ENCODE measurements at regions not wholly inside any gene's neighbourhood (a gene's known extent, or its start where the extent isn't known, plus 50 kb on each side); places are given as distances from the start of the nearest gene placed in this dataset.

DNA sequence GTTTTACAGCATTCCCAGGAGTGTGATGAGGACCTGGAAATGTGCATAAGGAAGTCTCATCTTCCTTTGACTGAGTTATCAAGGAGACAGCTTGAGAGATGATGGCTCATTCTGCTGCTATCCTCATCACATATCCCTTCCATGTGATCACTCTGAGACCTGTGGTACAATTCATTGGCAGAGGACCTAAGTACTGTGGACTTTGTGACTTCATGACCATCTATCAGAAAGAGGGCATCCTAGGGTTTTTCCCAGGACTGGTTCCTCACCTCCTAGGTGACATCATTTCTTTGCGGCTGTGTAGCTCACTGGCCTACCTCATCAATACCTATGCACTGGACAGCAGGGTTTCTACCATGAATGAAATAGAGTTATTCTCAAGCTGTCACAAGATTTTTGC is 172.1 kb upstream of the PLEKHG7 start:
- no peak for DNase-seq (ENCODE audit: low spot score)

DNA sequence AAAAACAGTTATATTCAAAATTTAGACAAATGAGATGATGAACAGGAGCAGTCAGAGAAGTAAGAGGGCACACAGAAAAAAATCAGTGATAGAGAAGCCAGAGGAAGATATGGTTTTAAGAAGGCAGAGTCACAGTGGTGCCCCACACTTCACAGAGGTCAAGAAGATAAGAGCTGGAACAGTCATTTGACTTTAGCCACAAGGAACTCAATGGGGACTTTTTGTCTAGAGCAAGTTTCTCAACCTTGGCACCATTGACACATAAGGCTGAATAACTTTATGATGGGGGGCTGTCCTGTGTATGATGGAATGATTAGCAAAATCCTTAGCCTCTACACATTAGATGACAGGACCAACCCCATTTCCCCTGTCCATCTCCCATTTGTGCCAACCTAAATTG is 172.8 kb upstream of the PLEKHG7 start:
- no peak for DNase-seq (ENCODE audit: low spot score)

DNA sequence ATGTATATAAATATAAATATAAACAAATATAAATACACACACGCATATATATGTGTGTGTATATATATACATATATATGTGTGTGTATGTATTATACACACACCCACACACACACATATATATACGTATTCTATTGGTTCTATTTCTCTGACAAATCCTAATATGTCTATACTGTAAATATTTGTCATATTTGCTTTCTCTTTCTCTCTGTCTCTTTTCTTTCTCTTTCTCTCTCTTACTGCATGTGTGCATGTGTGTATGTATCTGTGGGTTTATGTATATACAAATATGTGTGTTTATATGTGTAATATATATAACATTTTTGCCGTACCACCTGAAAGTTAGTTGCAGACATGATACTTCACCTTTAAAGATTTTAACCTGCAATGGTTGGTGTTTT is 174.2 kb upstream of the PLEKHG7 start:
- no peak for DNase-seq (ENCODE audit: low spot score)

DNA sequence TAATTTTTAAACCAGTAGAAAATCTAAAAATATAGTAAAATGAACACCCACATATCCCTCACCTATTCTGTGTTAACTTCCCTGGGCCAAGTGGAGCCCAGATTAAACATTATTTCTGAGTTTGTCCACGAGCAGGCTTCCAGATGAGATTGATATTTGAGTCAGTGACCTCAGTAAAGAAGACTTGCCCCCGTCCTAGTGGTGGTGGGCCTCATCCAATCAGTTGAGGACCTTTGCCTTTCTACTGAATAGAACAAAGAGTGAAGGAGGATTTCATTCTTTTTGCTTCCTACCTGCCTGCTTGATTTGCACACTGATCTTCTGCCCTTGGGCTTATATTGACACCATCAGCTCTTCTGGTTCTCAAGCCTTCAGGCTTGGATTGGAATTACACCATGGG is 174.7 kb upstream of the PLEKHG7 start:
- no peak for DNase-seq (ENCODE audit: low spot score)

DNA sequence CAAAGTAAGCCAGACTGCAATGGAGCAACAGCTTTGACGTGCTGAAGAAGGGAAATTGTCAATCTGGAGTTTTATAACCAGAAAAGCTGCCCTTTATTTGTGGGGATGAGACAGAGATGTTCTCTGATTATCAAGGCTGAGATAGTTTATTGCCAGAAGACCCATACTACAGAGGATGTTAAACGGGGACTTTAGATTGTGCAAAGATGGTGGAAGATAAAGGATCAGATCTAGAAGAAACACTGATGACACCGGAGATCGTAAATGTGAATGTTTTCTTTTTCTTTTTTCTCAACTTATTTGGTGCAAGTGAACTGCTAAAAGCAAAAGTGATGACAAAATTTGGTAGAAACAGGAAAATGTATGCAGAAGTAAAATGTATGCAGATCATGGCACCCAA is 178.3 kb upstream of the PLEKHG7 start:
- DNase-seq (ENCODE audit: low spot score), result no peak

DNA sequence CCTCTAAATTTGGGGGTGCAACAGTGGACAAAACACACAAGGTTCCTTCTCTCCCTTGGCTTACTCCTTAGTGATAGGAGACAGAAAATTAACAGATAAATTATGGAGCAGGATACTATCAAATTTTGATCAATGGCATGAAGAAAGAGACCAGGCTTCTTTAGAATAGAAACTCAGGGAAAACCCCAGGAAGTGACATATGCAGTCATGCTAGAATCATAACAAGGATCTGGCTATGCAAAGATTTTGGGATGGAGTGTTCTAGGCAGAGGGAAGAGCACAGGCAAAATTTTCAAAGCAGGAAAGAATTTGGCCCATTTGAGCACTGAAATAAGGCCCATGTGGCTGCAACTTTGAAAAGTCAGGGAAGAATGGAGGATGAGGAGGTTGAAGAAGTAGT is 182.3 kb upstream of the PLEKHG7 start:
- DNase-seq (ENCODE audit: low spot score), result no peak

DNA sequence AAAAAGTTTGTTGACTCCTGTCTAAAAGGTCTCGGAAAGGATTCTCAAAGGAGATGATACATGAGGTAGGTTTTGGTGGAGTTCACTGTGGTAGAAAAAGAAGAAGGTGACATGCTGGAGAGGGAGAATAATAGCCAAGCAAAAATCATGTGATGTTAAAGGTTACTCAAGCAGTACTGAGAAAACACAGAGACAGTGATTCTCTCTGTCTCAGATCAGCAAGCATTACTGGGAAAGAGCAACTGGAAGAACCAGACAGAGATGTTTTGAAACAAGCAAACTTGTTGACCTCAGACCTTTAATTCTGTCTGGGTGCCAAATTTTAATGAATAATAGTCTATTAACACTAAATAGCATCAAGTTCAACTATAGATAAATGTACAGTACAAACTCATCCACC is 183.5 kb upstream of the PLEKHG7 start:
- DNase-seq (ENCODE audit: low spot score), result no peak

DNA sequence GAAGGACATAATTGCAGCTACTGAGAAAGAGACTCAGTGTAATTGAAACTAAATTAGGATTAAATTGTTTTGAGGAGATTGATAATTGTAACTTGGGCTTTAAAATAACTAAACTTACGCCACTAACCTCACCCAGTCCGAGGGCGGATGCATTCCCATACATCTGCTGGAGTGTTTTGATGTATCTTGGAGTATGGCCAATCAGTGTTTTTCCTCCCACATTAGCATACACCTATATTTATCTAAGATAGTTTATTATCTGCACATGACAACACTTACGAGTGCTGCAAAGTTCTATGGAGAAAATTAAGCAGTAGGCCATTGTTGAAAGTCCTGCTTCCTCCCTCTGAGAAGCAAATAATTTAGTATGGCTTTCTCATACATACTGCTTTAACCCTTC is 184.7 kb upstream of the PLEKHG7 start:
- DNase-seq (ENCODE audit: low spot score), result no peak

DNA sequence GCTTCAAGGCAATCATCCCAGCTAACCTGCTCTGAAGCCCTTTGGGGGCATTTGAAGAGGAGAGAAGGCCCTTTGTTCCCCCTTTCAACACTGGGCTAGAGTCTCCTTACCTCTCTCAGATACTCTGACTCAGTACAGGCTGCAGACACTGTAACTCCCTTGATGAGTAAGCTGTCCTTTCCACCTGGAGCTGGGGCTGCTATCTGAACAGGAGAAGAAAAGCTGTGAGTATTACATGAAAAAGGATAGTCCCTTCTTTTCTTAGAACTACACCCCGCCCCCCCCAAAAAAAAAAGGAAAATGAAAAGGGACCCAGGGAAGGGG is 186.6 kb upstream of the PLEKHG7 start:
- DNase-seq (ENCODE audit: low spot score), result no peak

DNA sequence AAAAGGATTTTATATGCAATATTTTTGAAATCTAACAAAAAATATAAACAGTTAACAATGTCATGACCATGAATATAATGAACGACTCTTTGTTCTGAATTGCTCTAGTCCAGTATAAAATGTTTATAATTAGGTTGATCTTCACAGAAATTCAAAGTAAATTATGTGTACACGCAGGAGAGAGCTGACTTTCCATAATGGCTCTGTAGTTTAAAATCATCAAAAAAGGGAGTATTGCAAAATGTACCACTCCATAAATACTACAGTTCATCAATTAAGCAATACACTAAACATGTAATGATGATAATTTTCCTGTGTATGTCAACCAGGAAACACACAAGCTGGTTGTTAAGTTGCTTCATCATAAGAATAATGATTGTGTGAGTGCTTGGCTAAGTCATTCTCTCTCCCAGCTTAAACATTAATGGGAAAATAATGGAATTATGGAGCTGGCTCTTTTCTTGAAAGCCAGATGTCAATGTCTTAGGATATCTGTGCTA is 189.5 kb upstream of the PLEKHG7 start:
- no peak for DNase-seq (ENCODE audit: low spot score)

DNA sequence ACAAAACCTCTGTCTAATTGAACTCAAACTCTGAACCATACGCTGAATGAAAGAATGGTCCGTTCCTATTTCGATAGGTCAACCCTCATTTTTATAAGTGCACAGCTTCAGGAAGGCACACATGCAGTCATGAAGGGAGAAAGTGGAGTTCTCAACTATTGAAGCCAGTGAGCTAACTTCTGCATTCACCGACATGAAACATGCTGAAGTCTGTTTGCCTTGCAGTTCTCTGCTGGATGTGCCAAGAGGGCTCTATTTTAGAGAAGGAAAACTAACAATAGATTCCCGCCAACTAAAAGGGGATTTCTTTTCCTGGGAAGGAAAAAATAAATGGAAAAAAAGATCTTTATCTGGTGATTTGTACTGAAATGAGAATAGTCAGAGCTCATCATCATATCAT is 191.0 kb upstream of the PLEKHG7 start:
- DNase-seq (ENCODE audit: low spot score), result no peak

DNA sequence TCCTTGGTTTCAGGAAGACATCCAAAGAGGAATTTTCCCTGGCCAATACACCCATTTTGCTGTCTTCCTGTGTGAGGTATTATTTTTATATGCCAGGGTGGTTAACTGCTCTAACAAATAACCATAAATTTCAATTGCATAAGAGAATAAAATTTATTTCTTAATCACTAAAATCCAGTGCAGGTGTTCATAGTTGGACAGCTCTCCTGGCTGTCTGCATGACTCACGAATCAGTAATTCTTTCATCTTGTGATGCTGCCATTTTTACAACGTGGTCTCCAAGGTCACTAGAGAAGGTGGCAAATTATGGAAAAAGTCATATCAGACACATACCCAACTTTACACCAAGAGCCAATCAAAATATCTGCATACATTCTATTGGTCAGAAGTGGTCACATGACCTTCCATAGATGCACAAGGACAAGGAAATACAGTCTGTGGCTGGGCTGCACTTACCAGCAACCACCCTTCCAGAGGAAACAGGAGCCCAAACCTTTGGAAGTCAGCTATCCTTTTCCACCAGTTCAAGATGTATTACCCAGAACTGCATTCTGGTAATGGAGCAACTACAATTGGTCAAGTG is 193.5 kb upstream of the PLEKHG7 start:
- peak; percentile 38 for DNase-seq (ENCODE audit: low spot score)

DNA sequence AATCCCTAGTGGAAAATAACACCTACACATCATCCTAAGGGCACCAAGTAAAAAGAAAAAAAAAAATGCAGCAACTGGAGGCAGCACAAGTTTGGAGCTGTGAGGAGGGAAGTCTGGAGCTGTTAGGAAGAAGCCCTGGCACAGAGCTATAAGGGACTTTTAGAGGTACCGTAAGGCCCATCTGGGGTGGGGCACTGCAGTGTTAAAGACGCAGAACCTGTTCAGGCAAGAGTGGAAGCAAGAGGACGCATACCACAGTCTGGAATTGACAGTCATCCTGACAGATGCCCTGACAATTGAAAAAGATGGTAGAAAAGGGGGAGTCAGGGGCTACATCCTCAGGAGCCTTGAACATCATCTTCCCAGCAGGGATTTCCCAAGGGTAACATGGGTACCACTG is 195.9 kb upstream of the PLEKHG7 start:
- no peak for DNase-seq (ENCODE audit: low spot score)

DNA sequence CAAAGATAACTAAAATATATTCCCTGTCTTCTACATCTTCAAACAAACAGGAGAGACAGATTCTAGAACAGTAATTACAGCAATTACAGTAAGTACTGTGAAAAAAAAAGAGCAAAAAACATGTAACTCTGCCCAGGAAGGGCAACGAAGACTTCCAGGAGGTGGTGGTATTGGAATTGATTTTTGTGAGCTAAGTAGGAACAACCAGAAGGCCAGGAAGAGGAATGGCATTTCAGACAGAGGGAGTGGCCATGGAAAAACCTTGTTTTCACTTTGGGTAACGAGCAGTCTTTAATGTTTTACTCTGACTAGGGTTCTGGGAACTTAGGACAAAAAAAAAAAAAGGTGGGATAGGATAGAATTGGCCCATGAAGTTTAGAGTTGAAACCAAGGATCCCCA is 196.3 kb upstream of the PLEKHG7 start:
- DNase-seq (ENCODE audit: low spot score), result no peak

DNA sequence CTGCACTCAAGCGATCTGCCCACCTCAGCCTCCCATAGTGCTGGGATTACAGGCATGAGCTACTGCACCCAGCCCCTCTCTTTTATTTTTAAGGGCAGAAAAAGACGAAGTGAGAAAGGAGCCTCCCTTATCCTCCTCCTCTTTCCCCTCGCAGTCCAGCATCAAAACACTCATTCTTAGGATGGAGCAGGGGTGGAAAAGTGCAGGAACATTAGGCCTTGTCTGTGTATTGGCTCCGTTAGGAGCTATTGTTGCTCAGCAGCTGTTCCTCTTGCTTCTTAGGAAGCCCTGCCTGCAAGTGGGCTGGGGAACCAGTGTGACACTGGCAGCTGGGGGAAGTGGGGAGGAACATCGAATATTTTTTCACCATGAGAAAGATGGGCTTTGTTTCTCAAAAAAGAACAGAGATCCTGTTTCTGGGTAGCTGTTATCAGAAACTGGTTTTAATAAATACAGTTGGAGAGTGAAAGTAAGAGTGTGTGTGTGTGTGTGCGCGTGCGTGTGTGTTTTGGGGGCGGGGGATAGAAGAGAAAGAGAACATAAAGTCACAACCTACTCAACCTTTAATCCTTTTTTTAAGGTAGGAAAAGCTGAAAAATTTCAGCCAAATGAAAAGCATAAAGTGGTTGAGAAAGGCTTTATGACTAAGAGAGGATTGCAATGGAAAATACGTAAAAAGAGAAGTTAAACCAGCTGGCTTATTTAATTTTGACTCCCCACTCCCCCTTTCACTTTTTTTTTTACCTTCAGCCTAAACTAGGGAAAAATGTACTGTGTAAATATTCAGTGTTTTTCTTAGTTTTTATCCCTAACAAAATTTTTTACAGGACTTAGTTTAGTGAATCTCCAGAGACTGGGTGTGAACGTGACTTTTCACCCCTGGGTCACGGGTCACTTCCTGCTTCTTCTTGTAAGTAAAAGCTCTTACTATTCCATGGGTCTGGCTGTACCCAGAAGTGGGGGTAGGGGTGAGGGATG is 197.2 kb upstream of the PLEKHG7 start:
- DNase-seq (ENCODE audit: low spot score), result no peak

DNA sequence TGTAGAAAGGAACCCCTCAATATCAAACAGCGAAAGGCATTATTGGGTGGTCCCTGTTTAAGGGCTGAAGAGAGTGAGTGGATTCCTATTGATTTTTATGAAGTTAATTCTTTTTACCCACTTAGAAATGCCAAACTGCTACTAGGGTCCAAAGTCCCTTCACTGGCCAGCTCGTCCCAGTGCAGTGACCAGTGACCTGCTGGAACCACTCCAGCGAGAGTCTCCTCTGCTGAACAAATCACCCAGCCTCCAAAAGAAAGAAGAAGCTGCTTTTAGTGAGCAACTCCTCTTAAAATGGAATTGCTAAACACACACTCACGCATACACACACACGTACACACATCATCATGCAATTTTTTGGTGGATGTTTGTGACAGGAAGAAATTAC is 198.2 kb upstream of the PLEKHG7 start:
- no peak for DNase-seq (ENCODE audit: low spot score)

DNA sequence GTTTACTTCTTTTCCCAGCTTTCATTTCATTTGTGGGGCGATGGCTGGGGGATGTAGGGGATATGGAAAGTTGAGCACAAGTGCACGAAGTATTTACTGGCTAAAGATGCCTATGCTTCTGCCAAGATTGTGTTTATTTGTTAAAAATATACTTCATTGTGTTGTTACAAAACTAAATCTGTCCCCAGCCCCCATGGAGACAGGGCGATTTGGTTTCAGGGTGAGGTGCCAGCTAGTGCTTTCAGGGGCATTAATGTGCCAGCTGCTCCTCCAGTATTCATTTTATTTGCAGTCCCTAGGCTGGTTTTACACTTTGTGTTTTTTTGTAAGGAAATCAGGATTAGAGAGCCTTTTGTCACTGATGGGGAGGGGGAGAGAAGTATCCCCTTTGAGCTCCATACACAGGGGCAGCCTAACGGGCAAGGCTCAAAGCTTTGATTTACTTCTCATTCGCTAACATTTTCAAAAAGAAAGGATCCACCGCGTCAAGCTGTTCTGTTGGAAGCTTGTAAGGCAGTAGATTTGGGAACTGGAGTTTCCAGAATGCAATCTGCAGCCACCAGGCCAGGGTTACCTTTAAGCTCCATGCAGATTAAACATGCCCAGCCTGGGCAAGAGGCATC is 198.7 kb upstream of the PLEKHG7 start:
- DNase-seq (ENCODE audit: low spot score), result no peak

DNA sequence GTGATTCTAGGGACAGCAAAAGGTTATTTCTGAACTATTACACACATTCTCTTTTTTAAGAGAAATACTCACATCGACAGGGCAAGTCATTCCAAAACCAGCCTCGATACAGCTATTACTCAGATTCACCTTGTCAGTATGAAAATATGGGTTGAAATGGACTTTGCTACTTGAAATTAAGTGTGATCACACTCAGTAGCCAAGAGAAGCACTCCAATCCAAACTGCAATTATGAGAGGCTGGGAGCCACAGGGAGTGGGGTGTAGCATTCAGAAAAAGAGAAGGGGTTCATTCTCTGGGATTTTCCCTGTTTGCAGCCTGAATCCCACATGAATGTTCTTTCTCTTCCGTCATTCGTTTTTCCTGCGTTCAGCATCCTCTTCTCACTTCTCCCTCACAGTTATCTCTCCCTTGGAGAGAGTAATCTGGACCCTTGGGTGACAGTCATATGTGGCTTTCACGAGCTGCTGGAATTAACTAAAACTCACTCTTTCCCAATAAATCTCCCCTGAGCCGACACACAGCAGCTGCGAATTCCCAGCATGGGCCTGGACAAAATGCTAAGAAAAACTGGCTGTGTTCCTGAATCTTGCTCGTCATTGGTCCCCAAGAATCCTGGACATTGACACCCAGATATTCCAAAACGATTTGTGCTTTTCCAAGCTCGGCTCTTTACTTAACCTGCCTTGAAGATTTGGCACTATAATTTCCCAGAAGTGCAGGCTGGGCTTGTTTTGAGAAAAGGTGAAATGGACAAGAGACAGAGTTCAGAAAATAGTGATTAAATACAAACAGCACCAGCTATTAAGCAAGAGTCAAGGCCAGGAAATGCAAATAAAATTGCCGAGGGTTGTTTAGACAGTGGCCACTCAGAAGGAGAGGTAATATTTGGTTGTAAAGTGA is 199.5 kb upstream of the PLEKHG7 start:
- no peak for DNase-seq (ENCODE audit: low spot score)

DNA sequence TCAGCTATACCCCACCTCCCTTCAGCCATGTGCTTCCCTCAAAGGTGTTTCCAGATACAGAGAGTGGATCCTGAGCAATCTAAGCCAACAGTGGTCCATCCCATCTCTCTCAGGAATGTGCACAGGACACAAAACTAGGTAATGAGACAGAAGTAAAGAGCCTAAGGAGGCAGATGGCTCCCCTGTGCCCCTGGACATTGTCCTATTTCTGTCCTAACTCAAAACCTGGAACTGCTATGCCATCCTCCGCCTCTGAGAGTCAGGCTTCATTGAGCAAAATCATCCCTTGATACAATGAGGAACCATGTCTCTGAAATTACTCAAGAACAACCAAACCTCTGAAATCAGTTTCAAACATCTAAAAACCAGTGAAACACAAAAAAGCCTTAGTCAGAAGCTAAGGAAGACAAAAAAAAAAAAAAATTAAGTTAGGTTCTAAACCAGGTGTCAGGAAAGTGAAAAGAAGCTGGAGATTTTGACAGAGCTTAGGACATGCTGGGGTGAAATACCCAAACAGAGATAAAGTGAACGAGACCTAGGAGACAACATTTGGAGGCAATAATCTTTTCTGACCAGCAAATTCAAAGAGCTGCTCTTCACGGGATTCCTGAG is 200.3 kb upstream of the PLEKHG7 start:
- no peak for DNase-seq (ENCODE audit: low spot score)

DNA sequence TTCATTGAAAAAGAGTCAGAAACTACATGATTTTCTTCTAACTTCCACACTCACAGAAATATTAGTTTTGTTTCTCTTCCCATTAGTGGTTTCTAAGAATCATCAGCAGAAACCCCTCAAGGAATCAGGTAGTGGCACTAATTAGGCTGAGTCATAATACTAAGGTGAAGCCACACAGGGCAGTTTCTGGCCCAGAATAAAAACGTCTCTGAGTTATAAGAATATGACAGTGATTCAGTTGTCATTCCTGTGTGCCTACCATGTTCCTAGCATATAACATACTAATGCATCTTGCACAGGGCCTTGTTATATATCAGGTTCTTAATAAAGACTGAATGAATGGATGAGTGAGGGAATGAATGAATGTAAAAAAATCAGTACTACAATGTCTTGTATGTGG is 206.0 kb upstream of the PLEKHG7 start:
- no peak for DNase-seq (ENCODE audit: low spot score)

DNA sequence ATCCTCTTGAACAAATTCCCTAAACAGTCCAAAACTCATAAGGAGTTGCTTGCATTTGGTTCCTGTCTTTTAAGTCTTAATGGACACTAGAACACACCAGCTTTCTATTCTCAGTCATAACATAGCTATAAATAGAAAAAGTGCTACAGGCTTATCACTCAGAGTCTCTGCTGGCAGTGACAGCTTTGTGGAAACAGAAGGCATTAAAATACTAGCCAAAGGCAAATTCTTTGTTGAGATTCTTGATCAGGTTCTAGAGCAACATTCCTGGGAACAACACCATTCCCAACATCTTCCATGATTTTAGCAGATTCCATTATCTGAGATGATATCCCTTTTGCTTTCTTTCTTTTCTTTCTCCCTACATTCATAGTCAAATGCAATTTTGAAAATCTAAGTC is 207.7 kb upstream of the PLEKHG7 start:
- no peak for DNase-seq (ENCODE audit: low spot score)

DNA sequence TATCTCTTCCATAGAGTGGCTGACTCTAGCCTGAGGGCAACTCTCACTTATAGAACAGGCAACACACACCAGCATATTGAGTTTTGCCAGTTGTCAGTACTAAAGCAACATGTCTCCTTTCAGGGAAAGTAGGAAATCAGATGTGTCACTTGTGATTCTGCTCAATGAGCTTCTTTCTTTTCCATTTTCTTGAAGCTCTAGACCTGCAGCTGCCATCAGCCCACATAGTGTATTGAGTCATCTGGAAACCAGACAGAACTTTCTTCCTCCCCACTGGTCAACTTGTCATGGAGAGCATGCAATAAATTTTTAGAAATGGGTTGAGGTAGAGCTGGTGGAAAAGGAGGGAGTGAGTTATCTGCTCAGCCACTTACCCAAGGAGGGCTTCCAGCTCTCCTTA is 209.0 kb upstream of the PLEKHG7 start:
- DNase-seq (ENCODE audit: low spot score), result no peak

Data from LoVo (cell line).